ENCODE measurements at regions not wholly inside any gene's neighbourhood (a gene's known extent, or its start where the extent isn't known, plus 50 kb on each side); places are given as distances from the start of the nearest gene placed in this dataset.
"Not testable (repeated sequence)": the region's sequence is repeated elsewhere in the genome, so short reads cannot be mapped to it uniquely, and the experiment has no call there.

- not testable (repeated sequence) for H3K27ac ChIP-seq (ENCODE audit: low read depth in 1 of 2, low read length in 1 of 2); H3K9me3 ChIP-seq (ENCODE audit: control insufficient read depth in 4 of 4, insufficient read depth in 3 of 4, low read length in 3 of 4); H3K4me3 ChIP-seq; H3K4me1 ChIP-seq (ENCODE audit: control insufficient read depth in 5 of 5, insufficient read depth in 5 of 5, low read length in 5 of 5); ATAC-seq (ENCODE audit: insufficient read depth, low FRiP score); H3K36me3 ChIP-seq (ENCODE audit: control insufficient read depth in 4 of 4, insufficient read depth in 4 of 4, low read length in 4 of 4); DNase-seq; H3K27me3 ChIP-seq (ENCODE audit: control insufficient read depth in 3 of 3, insufficient read depth in 3 of 3, low read length in 2 of 3); H3K9ac ChIP-seq (ENCODE audit: insufficient read depth in 1 of 2, low read length in 2 of 2)
- WGBS, 2 donors = no CpG with 5 or more reads among the region's 2 CpGs
Measured at GRCh38 chr2:111453816-111454215, 333.1 kb downstream of the BCL2L11 start.

- not testable (repeated sequence) for H3K9me3 ChIP-seq (ENCODE audit: control insufficient read depth in 4 of 4, insufficient read depth in 3 of 4, low read length in 3 of 4); H3K27ac ChIP-seq (ENCODE audit: low read depth in 1 of 2, low read length in 1 of 2); H3K4me3 ChIP-seq; H3K27me3 ChIP-seq (ENCODE audit: control insufficient read depth in 3 of 3, insufficient read depth in 3 of 3, low read length in 2 of 3); H3K9ac ChIP-seq (ENCODE audit: insufficient read depth in 1 of 2, low read length in 2 of 2); H3K36me3 ChIP-seq (ENCODE audit: control insufficient read depth in 4 of 4, insufficient read depth in 4 of 4, low read length in 4 of 4); H3K4me1 ChIP-seq (ENCODE audit: control insufficient read depth in 5 of 5, insufficient read depth in 5 of 5, low read length in 5 of 5)
- ATAC-seq (ENCODE audit: insufficient read depth, low FRiP score) (peak; percentile 90), DNase-seq (peak; percentile 65 to 74 (median 73))
- 0% methylated on average over 1 of the region's 1 CpG; no CpG with 5 or more reads in 1 of the 2 donors for WGBS, 2 donors
Measured at GRCh38 chr2:111454404-111454803, 333.7 kb downstream of the BCL2L11 start.

GRCh38 chr2:111455016-111456015 is 334.6 kb downstream of the BCL2L11 start:
- H3K9ac ChIP-seq (ENCODE audit: insufficient read depth in 1 of 2, low read length in 2 of 2); H3K36me3 ChIP-seq (ENCODE audit: control insufficient read depth in 4 of 4, insufficient read depth in 4 of 4, low read length in 4 of 4); H3K27me3 ChIP-seq (ENCODE audit: control insufficient read depth in 3 of 3, insufficient read depth in 3 of 3, low read length in 2 of 3); H3K4me3 ChIP-seq; ATAC-seq (ENCODE audit: insufficient read depth, low FRiP score); H3K27ac ChIP-seq (ENCODE audit: low read depth in 1 of 2, low read length in 1 of 2); DNase-seq; H3K4me1 ChIP-seq (ENCODE audit: control insufficient read depth in 5 of 5, insufficient read depth in 5 of 5, low read length in 5 of 5); H3K9me3 ChIP-seq (ENCODE audit: control insufficient read depth in 4 of 4, insufficient read depth in 3 of 4, low read length in 3 of 4): not testable (repeated sequence)
- 76 to 88% methylated on average over 9 of the region's 9 CpGs for WGBS, 2 donors

GRCh38 chr2:111457191-111457590 is 336.5 kb downstream of the BCL2L11 start:
- WGBS, 2 donors = 81 to 90% methylated on average over 2 of the region's 5 CpGs
- not testable (repeated sequence) for H3K9me3 ChIP-seq (ENCODE audit: control insufficient read depth in 4 of 4, insufficient read depth in 3 of 4, low read length in 3 of 4); H3K9ac ChIP-seq (ENCODE audit: insufficient read depth in 1 of 2, low read length in 2 of 2); DNase-seq; H3K4me1 ChIP-seq (ENCODE audit: control insufficient read depth in 5 of 5, insufficient read depth in 5 of 5, low read length in 5 of 5); H3K36me3 ChIP-seq (ENCODE audit: control insufficient read depth in 4 of 4, insufficient read depth in 4 of 4, low read length in 4 of 4); H3K27me3 ChIP-seq (ENCODE audit: control insufficient read depth in 3 of 3, insufficient read depth in 3 of 3, low read length in 2 of 3); ATAC-seq (ENCODE audit: insufficient read depth, low FRiP score); H3K27ac ChIP-seq (ENCODE audit: low read depth in 1 of 2, low read length in 1 of 2); H3K4me3 ChIP-seq

- not testable (repeated sequence) for H3K36me3 ChIP-seq (ENCODE audit: control insufficient read depth in 4 of 4, insufficient read depth in 4 of 4, low read length in 4 of 4); ATAC-seq (ENCODE audit: insufficient read depth, low FRiP score); H3K4me3 ChIP-seq; H3K9ac ChIP-seq (ENCODE audit: insufficient read depth in 1 of 2, low read length in 2 of 2); H3K9me3 ChIP-seq (ENCODE audit: control insufficient read depth in 4 of 4, insufficient read depth in 3 of 4, low read length in 3 of 4); H3K27ac ChIP-seq (ENCODE audit: low read depth in 1 of 2, low read length in 1 of 2); H3K4me1 ChIP-seq (ENCODE audit: control insufficient read depth in 5 of 5, insufficient read depth in 5 of 5, low read length in 5 of 5); DNase-seq; H3K27me3 ChIP-seq (ENCODE audit: control insufficient read depth in 3 of 3, insufficient read depth in 3 of 3, low read length in 2 of 3)
- 93 to 98% methylated on average over 5 of the region's 5 CpGs for WGBS, 2 donors
Measured at GRCh38 chr2:111460901-111461300, 340.2 kb downstream of the BCL2L11 start.

GRCh38 chr2:111461831-111462230 is 341.1 kb downstream of the BCL2L11 start:
- H3K9ac ChIP-seq (ENCODE audit: insufficient read depth in 1 of 2, low read length in 2 of 2); H3K36me3 ChIP-seq (ENCODE audit: control insufficient read depth in 4 of 4, insufficient read depth in 4 of 4, low read length in 4 of 4); H3K4me1 ChIP-seq (ENCODE audit: control insufficient read depth in 5 of 5, insufficient read depth in 5 of 5, low read length in 5 of 5); H3K9me3 ChIP-seq (ENCODE audit: control insufficient read depth in 4 of 4, insufficient read depth in 3 of 4, low read length in 3 of 4); H3K4me3 ChIP-seq; ATAC-seq (ENCODE audit: insufficient read depth, low FRiP score); DNase-seq; H3K27ac ChIP-seq (ENCODE audit: low read depth in 1 of 2, low read length in 1 of 2); H3K27me3 ChIP-seq (ENCODE audit: control insufficient read depth in 3 of 3, insufficient read depth in 3 of 3, low read length in 2 of 3): not testable (repeated sequence)
- 96 to 100% methylated on average over 1 of the region's 1 CpG for WGBS, 2 donors

GRCh38 chr2:111462572-111462971 is 341.9 kb downstream of the BCL2L11 start:
- not testable (repeated sequence) for H3K27me3 ChIP-seq (ENCODE audit: control insufficient read depth in 3 of 3, insufficient read depth in 3 of 3, low read length in 2 of 3); H3K27ac ChIP-seq (ENCODE audit: low read depth in 1 of 2, low read length in 1 of 2); H3K4me3 ChIP-seq; H3K36me3 ChIP-seq (ENCODE audit: control insufficient read depth in 4 of 4, insufficient read depth in 4 of 4, low read length in 4 of 4); H3K9ac ChIP-seq (ENCODE audit: insufficient read depth in 1 of 2, low read length in 2 of 2); H3K9me3 ChIP-seq (ENCODE audit: control insufficient read depth in 4 of 4, insufficient read depth in 3 of 4, low read length in 3 of 4); DNase-seq; ATAC-seq (ENCODE audit: insufficient read depth, low FRiP score); H3K4me1 ChIP-seq (ENCODE audit: control insufficient read depth in 5 of 5, insufficient read depth in 5 of 5, low read length in 5 of 5)
- WGBS, 2 donors = 65 to 94% methylated on average over 1 to 2 of the region's 2 CpGs

GRCh38 chr2:111463238-111463848 is 342.6 kb downstream of the BCL2L11 start:
- H3K9ac ChIP-seq (ENCODE audit: insufficient read depth in 1 of 2, low read length in 2 of 2); ATAC-seq (ENCODE audit: insufficient read depth, low FRiP score); H3K4me3 ChIP-seq; H3K9me3 ChIP-seq (ENCODE audit: control insufficient read depth in 4 of 4, insufficient read depth in 3 of 4, low read length in 3 of 4); H3K27ac ChIP-seq (ENCODE audit: low read depth in 1 of 2, low read length in 1 of 2); H3K27me3 ChIP-seq (ENCODE audit: control insufficient read depth in 3 of 3, insufficient read depth in 3 of 3, low read length in 2 of 3); H3K4me1 ChIP-seq (ENCODE audit: control insufficient read depth in 5 of 5, insufficient read depth in 5 of 5, low read length in 5 of 5); H3K36me3 ChIP-seq (ENCODE audit: control insufficient read depth in 4 of 4, insufficient read depth in 4 of 4, low read length in 4 of 4); DNase-seq: not testable (repeated sequence)
- WGBS, 2 donors = 88 to 94% methylated on average over 9 to 11 of the region's 13 CpGs

All from lung (tissue), 9 donors.